Activated T-helper 17 cell treated with anti-CD3 and anti-CD28 coated beads, Interleukin-2, amount 50 U/mL, for 72 hours (primary cell): ENCODE measurements at regions not wholly inside any gene's neighbourhood (a gene's known extent, or its start where the extent isn't known, plus 50 kb on each side); places are given as distances from the start of the nearest gene placed in this dataset.

ENCODE experiments used
- ATAC-seq: fragments of 150-1000 bp; cut with Tn5 transposase; replicated peaks from 2 replicates; pipeline ENCODE4 v1.10.0; 2021; ENCODE audit warnings: mild to moderate bottlenecking, moderate library complexity
- H3K27ac Mint-ChIP-seq: one replicate; pipeline ENCODE4 v1.8.0; 2022; ENCODE audit warnings: mixed read lengths
- H3K27me3 Mint-ChIP-seq: one replicate; pipeline ENCODE4 v1.8.0; 2022; ENCODE audit warnings: mixed read lengths
- H3K36me3 Mint-ChIP-seq: one replicate; pipeline ENCODE4 v1.8.0; 2022; ENCODE audit warnings: low read depth, mild to moderate bottlenecking, mixed read lengths
- H3K4me1 Mint-ChIP-seq: one replicate; pipeline ENCODE4 v1.8.0; 2022; ENCODE audit warnings: mixed read lengths
- H3K4me3 Mint-ChIP-seq: one replicate; pipeline ENCODE4 v1.8.0; 2022; ENCODE audit warnings: mild to moderate bottlenecking, mixed read lengths
- H3K9me3 Mint-ChIP-seq: one replicate; pipeline ENCODE4 v1.8.0; 2022; ENCODE audit warnings: mixed read lengths

DNA sequence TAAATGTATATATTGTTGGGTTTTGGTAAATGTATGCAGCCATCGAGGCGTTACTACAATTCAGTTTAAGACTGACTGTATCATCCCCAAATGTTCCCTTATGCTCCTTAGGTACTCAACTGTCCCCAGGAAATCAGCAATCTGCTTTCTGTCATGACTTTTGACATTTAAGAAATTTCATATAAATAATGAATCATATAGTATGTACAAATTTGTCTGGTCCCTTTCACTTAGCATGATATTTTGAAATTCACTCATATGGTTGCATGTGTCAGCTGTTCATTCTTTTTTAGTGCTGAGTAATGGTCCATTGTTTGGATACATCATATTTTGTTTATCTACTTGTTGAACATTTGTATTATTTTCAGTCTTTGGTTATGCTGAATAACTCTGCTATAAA lies 218.8 kb downstream of the C4orf33 start:
- Mint-ChIP-seq H3K36me3 (no peaks in the 10 kb centered on the region), H3K27me3 (peaks cover 7% of the 10 kb centered on the region), H3K27ac (no peak overlapping the region), H3K4me3 (no peak overlapping the region), H3K4me1 (no peaks in the 10 kb centered on the region), H3K9me3 (peaks cover 4% of the 10 kb centered on the region)
- no peak for ATAC-seq

DNA sequence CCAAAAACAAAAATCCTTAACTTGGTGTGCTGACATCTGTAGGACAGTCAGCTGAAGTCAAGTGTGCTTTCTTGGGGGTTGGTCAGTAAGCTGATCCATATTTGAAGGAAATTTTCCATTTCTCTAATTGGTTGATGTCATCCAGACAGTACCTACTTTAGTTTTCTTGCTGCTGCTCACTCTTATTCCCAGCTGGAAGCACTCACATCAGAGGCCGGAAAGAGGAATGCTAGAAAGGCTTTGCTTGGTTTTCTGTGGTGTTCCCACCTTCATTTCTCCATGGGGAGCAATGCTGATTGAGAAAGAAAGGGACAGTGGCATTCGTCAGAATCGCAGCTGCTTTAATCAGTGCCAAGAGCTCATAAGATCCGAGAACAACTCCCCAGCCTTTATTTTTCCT lies 227.0 kb downstream of the C4orf33 start:
- Mint-ChIP-seq H3K9me3 (no peaks in the 10 kb centered on the region), H3K4me1 (no peaks in the 10 kb centered on the region), H3K4me3 (no peak overlapping the region), H3K36me3 (no peaks in the 10 kb centered on the region), H3K27ac (no peak overlapping the region), H3K27me3 (peaks cover 7% of the 10 kb centered on the region)
- no peak for ATAC-seq

DNA sequence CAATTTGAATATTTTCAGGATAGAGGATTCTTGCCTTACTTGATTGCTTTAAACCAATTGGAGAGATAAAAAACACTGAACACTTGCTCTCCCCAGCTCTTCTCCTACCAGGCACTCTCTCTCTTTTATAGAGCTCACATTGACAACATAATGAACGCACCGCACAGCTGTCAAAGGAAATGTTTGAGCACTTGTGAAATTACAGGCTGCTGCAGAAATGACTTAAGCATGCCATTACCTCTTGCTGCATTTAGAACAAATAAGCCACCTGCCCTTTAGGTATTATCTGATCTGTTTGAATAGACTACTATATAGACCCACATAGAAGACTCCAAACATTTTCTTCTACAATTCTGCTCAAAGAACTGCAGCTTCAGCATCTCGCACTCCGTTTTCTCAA lies 227.7 kb downstream of the C4orf33 start:
- H3K36me3 Mint-ChIP-seq, result no peaks in the 10 kb centered on the region
- H3K4me3 Mint-ChIP-seq, result no peak overlapping the region
- H3K27me3 Mint-ChIP-seq, result peaks cover 7% of the 10 kb centered on the region
- H3K9me3 Mint-ChIP-seq, result no peaks in the 10 kb centered on the region
- ATAC-seq, result no peak
- no peak overlapping the region for H3K27ac Mint-ChIP-seq
- no peaks in the 10 kb centered on the region for H3K4me1 Mint-ChIP-seq

DNA sequence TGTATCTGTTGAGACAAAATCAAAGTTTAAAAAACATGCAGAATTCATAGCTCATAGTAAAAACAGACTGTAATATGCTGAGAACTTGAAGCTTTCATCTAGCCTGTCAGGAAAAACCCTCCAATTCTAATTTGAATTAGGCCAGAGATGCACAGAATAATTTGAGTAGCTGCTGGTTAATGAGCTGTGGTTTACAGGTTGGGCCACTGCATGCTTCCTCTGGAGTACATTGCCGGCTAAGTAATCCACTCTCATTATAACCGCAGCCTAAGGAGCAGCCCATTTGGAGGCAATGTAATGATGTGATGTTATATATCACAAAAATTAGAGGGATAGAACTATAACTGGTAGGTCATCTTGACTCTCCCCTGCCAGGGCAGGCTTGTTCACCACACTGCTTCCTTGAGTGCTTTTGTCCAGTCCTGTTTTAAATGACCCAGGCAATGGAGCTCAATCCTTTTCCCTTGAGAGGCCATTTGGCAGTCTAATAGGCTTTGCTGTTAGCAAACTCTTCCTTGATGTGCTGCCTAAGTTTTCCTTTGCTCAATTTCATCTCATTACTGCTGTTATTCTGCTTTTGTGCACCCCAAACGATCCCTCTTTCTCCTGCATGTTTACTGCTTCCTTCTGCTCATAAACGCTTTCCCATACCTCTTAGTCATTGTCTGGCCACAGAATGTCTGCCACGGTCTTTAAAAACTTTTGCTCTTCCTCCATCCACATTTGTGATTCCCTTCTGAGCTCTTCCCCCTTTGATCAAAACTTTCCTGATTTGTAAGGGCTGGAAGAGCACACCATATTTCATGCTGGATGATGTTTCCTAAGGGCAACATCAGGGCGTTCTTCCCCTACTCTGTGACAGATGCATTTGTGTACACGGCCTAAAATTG lies 230.9 kb downstream of the C4orf33 start:
- Mint-ChIP-seq H3K36me3 (no peaks in the 10 kb centered on the region), H3K27me3 (peaks cover 7% of the 10 kb centered on the region), H3K9me3 (no peaks in the 10 kb centered on the region), H3K4me1 (no peaks in the 10 kb centered on the region), H3K27ac (no peak overlapping the region), H3K4me3 (no peak overlapping the region)
- ATAC-seq, result no peak

DNA sequence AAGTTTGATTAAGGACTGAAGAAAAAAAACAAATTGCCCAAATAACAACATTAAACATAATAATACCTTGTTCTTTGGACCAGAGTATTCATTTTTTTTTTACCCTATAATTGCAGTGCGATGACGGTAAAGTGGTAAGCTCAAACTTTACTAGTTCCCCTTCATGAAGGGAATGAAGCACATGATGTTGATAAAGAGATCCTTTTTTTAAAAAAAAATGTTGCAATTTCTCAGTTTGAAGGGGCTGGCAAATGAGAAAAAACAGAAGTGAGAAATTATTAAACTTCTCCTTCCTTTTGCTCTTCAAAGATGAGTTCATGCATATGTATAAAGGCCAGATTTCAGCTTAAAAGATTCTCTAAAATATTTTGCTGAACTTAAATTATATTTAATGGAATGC lies 231.7 kb downstream of the C4orf33 start:
- peaks cover 3% of the 10 kb centered on the region for H3K27me3 Mint-ChIP-seq
- no peaks in the 10 kb centered on the region for H3K9me3 Mint-ChIP-seq
- ATAC-seq, result no peak
- H3K36me3 Mint-ChIP-seq, result no peaks in the 10 kb centered on the region
- no peak overlapping the region for H3K4me3 Mint-ChIP-seq
- H3K4me1 Mint-ChIP-seq, result no peaks in the 10 kb centered on the region
- no peak overlapping the region for H3K27ac Mint-ChIP-seq

DNA sequence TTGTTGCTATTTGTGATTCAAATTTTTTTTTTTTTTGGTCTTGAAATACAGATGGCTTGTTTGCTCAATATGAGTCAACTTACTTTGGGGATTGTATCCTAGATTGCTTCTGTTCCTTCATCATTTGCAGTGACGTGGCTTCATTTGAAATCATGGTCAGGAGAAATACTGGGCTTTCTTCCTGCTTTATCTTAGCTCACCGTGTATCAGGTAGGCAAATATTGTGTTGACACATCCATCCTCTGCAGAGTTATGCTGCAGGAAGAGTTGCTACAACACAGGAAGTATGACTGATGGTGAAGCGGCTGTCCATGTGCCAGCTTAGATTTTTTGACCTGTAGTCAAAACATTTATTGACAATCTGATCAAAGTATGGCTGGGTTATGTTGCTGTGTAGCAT lies 232.2 kb downstream of the C4orf33 start:
- ATAC-seq, result no peak
- H3K4me3 Mint-ChIP-seq, result no peak overlapping the region
- H3K27me3 Mint-ChIP-seq, result peaks cover 3% of the 10 kb centered on the region
- no peaks in the 10 kb centered on the region for H3K4me1 Mint-ChIP-seq
- H3K36me3 Mint-ChIP-seq, result no peaks in the 10 kb centered on the region
- H3K9me3 Mint-ChIP-seq, result no peaks in the 10 kb centered on the region
- H3K27ac Mint-ChIP-seq, result no peak overlapping the region

DNA sequence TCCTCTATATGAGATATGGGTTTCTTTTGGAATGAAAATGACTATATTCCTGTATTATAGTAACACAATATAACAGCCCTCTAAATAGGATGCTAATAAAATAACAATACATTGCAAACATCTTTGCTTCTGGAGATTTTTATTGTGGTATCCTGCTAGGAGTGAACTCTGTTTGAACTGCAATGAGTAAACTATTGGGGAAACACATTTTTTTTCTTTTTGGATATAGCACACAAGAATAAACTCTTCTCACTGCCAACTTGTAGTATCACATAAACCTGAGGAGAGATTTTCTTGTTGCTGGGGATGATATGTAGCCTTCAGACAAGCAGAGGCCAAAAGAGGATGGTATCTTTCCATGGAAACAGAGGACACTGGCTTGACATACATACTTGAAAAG lies 238.2 kb downstream of the C4orf33 start:
- ATAC-seq, result no peak

DNA sequence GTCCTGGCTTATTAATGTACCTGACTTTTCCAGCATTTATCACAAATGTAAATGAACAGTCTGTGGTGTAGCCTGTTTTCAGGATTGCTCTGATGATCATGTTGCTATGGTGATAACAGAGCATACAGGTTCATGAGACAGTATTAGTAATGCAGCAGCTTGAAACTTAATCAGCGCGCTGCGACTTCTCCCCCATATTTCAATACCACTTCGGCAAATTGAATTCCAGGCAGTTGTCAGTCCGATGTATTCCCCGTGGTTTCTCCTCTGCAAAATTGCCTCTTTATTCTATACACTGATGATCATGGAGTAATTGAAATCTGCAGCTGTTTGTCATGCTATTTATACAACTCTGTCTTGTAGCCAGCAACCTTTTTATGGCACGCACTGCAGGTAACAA lies 239.3 kb downstream of the C4orf33 start:
- no peaks in the 10 kb centered on the region for H3K4me1 Mint-ChIP-seq
- no peak for ATAC-seq
- H3K27ac Mint-ChIP-seq, result no peak overlapping the region
- H3K27me3 Mint-ChIP-seq, result peaks cover 11% of the 10 kb centered on the region
- no peaks in the 10 kb centered on the region for H3K9me3 Mint-ChIP-seq
- no peak overlapping the region for H3K4me3 Mint-ChIP-seq
- H3K36me3 Mint-ChIP-seq, result no peaks in the 10 kb centered on the region

More for the DNA sequence above, 238.2 kb downstream of the C4orf33 start:
- Mint-ChIP-seq H3K4me3 (no peak overlapping the region), H3K4me1 (no peaks in the 10 kb centered on the region), H3K27me3 (peaks cover 11% of the 10 kb centered on the region), H3K36me3 (no peaks in the 10 kb centered on the region), H3K9me3 (no peaks in the 10 kb centered on the region), H3K27ac (no peak overlapping the region)

DNA sequence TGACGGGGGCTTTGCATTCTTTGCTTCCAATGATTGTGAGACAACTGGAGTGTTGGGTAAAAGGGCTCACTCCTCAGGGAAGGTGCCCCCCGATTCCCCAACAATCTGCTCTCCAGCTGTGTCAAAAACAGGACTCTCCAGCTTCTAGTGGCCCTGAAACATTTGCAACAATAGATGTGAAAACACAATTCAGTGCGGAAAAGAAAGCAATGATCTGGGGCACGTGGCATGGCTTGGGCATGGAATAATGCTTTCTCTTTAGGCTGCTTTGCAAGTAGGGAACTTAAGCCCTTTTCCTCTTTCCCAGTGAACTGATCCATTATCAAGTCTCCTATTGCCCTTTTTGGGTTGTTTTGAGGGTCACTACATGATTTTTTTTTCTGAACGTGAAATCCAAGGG lies 239.9 kb downstream of the C4orf33 start:
- Mint-ChIP-seq H3K36me3 (no peaks in the 10 kb centered on the region), H3K4me1 (no peaks in the 10 kb centered on the region), H3K9me3 (no peaks in the 10 kb centered on the region), H3K27ac (no peak overlapping the region), H3K4me3 (no peak overlapping the region), H3K27me3 (peaks cover 11% of the 10 kb centered on the region)
- ATAC-seq, result no peak

DNA sequence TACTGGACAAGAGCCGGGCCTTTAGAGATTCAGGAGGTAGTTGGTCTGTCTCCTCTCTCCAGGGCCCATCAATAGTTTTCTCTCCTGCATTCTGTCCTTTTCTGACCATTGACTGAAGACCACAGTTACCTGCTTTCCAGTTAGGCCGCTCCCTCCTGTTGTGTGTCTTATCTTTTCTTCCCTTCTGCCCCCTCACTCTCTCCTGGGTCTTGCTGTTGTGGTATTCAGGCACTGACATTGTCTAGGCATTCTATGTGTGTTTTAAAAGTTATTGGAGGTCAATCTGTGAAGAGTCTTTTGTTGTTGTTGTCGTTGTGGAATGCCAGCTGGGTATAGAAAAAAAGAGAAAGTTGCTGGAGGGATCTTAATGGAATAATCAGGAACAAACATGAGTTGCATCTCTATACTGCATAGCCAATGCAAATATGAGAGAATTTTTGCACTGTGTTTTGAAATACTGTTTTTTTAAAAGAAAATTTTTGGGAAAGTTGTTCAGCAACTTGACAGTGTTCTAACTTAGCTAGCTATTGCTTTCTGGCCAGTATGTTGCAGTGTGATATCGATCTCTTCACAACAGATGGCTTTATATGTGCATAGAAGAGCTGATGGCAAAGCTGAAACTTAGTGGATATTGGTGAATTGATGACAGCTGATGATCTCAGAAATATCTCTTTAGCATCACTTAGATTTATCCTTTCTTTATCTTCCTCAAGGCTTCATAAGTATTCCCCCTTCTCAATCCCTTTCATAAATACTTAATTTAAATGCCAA lies 240.7 kb downstream of the C4orf33 start:
- H3K36me3 Mint-ChIP-seq, result no peaks in the 10 kb centered on the region
- no peaks in the 10 kb centered on the region for H3K9me3 Mint-ChIP-seq
- H3K4me3 Mint-ChIP-seq, result no peak overlapping the region
- H3K27ac Mint-ChIP-seq, result no peak overlapping the region
- H3K4me1 Mint-ChIP-seq, result no peaks in the 10 kb centered on the region
- ATAC-seq, result no peak
- H3K27me3 Mint-ChIP-seq, result peaks cover 11% of the 10 kb centered on the region

DNA sequence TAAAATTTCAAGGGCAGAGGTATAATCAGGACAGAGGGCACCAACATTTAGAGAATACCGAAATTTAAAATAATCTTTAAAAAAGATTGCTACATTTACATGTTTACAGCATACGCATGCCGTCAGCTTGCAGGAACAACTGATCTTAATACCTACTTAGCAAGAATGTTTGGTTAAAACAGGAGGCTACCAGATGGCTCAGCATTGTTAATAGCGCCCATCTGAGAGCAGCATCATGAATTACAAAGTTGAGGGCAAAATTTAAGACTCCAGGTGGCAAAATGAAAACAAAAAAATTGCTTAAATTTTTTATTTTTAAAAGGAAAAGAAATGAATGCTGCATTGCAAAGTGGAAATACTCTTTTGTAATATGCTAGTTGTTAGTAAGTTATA lies 241.3 kb downstream of the C4orf33 start:
- no peaks in the 10 kb centered on the region for H3K4me1 Mint-ChIP-seq
- H3K9me3 Mint-ChIP-seq, result no peaks in the 10 kb centered on the region
- H3K36me3 Mint-ChIP-seq, result no peaks in the 10 kb centered on the region
- no peak overlapping the region for H3K27ac Mint-ChIP-seq
- peaks cover 11% of the 10 kb centered on the region for H3K27me3 Mint-ChIP-seq
- no peak for ATAC-seq
- H3K4me3 Mint-ChIP-seq, result no peak overlapping the region

DNA sequence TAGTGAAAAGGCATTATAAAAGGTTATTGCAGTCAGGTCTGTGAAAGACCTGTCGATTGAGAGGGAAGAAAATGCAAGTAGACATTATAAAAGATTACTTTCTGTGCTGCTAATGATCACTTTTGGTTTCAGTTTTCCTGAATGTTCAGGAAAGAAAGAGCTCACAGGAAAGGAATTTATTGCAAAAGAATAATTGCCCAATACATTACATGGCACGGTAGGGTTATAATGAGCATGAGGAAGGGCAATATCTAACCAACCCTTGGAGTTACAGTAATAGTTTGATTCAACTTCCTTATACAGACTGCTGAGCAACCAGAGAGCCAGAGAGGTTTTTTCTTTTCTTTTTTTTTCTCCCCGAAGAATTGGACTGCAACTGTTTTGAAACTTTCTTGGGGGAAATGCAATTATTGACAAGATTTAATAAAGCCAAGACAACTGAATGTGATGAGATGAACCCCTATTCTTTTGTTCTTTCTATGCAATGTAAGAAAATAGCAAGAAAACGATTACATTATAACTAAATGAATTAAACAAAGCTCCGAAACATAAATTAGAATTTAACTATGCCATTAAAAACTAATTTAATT lies 247.0 kb downstream of the C4orf33 start:
- Mint-ChIP-seq H3K4me3 (no peak overlapping the region), H3K4me1 (no peaks in the 10 kb centered on the region), H3K9me3 (no peaks in the 10 kb centered on the region), H3K36me3 (no peaks in the 10 kb centered on the region), H3K27ac (no peak overlapping the region), H3K27me3 (peaks cover 7% of the 10 kb centered on the region)
- ATAC-seq, result no peak

DNA sequence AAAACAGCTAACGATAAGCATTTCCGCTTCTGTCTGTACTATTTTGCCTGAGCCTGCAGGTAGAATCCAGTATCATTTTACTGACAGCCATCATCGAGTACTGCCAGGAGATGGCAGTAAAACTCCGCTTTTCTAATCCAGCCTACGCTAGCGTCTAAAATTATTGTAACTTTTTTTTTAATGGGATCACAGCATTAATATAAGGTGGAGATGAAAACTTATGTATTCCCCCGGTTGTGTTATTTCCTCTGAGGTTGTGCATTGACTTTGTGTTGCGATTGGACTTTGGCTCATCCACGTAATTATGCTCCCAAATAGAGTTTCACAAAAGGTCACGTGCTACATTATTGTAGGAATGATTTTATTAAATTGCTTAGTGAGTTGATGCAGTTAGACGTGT lies 248.1 kb downstream of the C4orf33 start:
- Mint-ChIP-seq H3K36me3 (no peaks in the 10 kb centered on the region), H3K9me3 (no peaks in the 10 kb centered on the region), H3K27me3 (no peaks in the 10 kb centered on the region), H3K4me3 (no peak overlapping the region), H3K4me1 (no peaks in the 10 kb centered on the region), H3K27ac (no peak overlapping the region)
- ATAC-seq, result no peak

DNA sequence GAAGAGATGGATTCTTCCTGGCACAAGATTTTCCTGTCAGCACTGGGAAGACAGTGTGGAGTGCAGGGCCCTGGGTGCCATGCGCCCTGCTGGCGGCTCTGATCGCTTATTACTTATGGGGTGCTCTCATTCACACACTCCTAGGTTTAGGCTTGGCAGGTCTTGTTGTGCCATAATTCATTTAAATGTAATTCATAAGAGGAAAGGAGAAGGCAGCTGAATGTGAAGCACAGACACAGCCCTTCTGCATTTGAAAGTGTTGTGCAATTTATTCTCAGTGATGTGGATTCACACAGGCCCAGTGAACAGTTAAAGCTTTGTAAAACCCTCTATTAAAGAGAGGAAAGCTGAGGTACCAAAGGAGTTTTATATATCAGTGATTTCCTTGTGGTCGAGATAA lies 249.7 kb downstream of the C4orf33 start:
- H3K27ac Mint-ChIP-seq, result no peak overlapping the region
- no peaks in the 10 kb centered on the region for H3K9me3 Mint-ChIP-seq

DNA sequence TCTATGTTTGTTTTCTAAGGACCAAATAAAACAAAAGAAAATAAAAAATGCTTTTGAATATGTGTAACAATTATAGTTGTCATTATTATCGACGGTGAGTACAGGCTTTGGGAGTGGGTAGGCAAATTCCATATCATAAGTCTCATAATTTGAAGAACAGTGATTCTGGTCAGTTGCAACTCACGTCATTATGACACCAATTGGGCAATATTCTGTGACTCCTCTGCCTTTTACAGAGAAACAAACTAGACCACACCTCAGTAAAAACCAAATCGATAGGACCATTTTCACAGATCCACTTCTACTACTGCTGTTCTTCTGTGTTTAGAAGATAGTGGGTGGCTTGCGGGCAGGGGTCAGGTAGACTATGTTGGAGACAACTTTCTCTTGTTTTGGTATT lies 250.1 kb downstream of the C4orf33 start:
- Mint-ChIP-seq H3K4me3 (no peak overlapping the region), H3K9me3 (no peaks in the 10 kb centered on the region), H3K27ac (no peak overlapping the region), H3K27me3 (peaks cover 3% of the 10 kb centered on the region), H3K36me3 (no peaks in the 10 kb centered on the region), H3K4me1 (no peaks in the 10 kb centered on the region)
- no peak for ATAC-seq

More for the DNA sequence above, 249.7 kb downstream of the C4orf33 start:
- H3K27me3 Mint-ChIP-seq, result peaks cover 3% of the 10 kb centered on the region
- no peaks in the 10 kb centered on the region for H3K36me3 Mint-ChIP-seq
- ATAC-seq, result no peak
- H3K4me1 Mint-ChIP-seq, result no peaks in the 10 kb centered on the region
- H3K4me3 Mint-ChIP-seq, result no peak overlapping the region
